ENCODE measurements at regions not wholly inside any gene's neighbourhood (a gene's known extent, or its start where the extent isn't known, plus 50 kb on each side); places are given as distances from the start of the nearest gene placed in this dataset.
A peak's percentile ranks its signal among the peaks of the same experiment; 100 is the strongest.
"Not testable (repeated sequence)": the region's sequence is repeated elsewhere in the genome, so short reads cannot be mapped to it uniquely, and the experiment has no call there.

DNA sequence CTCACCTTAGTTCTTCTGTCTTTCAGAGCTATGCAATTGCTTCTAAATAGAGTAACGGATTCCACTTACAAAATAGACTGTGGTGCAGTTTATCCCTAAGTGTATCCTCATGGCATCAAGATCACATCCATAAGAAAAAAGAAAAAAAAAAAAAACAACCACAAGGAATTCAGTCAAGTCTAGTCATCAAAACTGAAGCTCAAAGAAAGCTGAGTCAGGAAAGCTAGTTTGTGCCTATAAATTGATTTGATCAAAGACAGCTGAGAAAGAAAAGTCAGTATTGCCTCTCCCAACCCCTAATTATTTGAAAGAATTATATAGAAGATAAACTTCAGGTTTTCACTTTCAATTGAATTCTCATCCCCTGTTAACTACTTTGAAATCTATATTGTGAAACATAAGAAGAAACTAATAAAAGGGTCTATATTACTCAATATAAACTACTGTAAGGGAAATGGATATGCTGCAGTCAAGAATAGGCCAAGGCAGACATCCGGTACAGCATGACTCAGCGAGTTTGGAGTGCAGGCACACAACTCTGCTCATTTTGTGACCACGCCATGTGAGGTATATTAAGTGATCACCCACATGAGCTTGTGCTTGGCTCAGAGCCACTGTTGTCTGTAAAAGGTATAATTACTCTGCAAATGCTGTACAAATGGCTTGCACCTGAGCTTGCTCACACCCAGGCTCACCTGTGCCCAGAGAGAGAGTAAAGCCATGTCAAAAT lies 568.1 kb upstream of the CRIM1 start:
- peak; percentile 39 for DNase-seq

DNA sequence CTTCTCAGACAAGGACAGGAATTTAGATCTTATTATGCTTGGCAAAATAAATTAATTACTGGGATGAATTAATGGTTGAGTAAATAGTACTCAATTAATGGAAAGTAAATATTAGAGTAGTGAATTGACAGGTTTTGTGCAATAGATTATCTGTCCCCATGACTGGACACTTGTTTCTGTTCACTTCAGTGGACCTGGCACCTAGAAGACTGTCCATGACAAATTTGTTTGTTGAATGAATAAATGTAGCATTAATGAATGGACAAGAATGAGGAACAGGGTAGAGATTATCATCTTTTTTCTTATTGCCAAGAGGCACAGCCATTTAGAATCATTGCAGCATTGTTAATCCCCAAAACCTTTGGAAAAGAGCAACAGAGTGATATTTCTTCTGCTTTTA lies 570.0 kb upstream of the CRIM1 start:
- DNase-seq: no peak

GRCh38 chr2:35784777-35785176 lies 570.8 kb upstream of the CRIM1 start:
- DNase-seq: peak; percentile 9

GRCh38 chr2:35783723-35784122 lies 571.9 kb upstream of the CRIM1 start:
- no peak for DNase-seq

GRCh38 chr2:35741556-35741955 lies 614.0 kb upstream of the CRIM1 start:
- no peak for DNase-seq

DNA sequence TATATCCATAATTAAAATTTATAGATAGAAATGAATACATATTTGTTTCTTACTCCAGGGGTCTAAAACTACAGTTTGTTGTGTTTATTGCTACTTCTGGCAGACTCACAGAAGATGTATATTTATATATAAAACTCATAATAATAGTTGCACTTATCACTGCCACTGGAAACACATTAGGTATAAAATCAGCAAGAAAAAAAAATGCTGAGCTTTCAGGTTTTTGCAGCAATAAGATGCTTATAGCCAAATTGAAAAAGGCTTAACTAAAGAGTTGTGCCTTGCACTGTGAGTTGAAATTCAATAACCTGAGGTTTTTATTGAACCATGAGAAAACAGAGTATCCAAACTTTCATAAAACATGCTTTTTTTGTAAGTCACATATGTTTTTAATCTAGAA lies 623.9 kb upstream of the CRIM1 start:
- DNase-seq: no peak

GRCh38 chr2:35714883-35715282 lies 640.7 kb upstream of the CRIM1 start:
- DNase-seq: no peak

DNA sequence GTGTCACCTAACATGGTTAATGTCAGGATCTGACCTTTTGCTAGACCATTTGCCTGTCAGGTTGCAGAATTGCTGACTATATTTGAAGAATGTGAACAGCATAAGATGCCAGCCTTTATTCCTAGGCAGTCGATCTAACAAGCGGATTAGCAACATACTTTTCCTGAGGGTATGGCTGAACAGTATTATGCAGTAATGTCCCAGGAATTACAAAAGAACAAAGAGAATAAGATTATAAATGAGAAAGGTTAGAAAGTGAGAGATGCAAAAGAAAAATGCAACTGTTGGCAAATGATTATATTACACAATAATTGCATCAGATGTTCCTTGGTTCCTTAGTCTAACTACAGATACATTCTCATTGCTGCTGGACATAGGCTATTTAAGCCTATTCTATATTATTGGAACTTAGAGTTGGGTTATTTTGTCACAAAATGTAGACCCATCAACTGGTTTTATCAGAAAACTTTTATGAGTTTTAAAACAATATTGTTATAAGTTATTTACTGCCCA lies 647.1 kb upstream of the CRIM1 start:
- no peak for DNase-seq

DNA sequence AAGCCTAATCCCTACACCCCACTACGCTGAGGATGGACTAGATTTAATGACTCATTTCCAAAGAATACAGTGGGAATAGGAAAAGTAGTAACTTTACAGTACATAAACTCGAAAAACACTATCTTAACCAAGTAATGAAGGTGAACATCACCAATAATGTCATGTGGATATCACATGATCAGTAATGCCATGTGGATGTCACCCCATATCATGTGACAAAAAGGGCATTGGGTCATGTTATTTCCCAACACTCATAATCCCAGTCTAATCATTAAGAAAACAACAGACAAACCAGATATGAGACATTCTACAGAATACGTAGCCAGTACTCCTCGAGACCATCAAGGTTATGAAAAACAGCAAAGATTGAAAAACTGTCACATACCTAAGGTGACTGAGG lies 667.3 kb upstream of the CRIM1 start:
- no peak for DNase-seq

DNA sequence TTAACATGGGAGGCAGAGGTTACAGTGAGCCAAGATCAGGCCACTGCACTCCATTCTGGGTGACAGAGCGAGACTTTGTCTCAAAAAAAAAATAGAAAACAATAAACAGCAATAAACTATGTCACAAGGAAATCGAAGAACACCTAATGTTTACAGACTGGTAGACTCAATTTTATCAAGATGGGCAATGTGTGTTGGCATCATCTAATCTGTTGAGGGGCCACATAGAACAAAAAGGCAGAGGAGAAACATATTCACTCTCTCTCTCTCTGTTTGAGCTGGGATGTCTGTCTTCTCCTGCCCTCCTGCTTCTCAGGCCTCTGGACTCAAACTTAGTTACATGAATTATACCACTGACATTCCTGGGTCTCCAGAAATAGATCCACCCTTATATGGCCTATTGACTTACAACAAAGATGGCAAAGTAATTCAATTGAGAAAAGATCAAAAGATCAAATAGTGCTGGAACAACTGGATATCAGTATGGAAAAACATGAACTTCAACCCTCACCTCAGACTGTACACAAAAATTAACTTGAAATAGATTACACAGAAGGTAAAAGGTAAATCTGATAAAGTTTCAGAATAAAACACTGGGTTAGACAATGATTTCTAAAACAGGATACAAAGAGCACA lies 703.8 kb upstream of the CRIM1 start:
- no peak for DNase-seq

DNA sequence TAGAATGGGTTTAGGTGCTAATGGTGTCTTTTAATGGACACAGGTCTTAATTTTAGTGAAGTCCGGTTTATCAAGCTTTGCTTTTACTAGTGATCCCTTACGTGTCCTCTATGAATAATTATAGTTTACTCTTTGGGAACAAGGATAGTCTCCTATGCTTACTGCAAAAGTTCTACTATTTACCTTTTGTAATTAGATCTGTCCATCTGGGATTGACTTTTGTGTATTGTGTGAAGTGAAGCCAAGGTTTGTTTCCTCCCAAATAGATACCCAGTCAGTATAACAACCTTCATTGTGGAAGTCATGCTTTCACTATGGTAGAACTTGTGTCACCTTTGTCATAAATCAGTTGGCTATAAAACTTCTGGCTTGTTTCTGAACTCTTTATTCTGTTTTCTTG lies 740.9 kb upstream of the CRIM1 start:
- no peak for DNase-seq

- no peak for DNase-seq
Measured at GRCh38 chr2:35606394-35606793, 749.2 kb upstream of the CRIM1 start.

- DNase-seq: no peak
Measured at GRCh38 chr2:35598310-35598709, 757.3 kb upstream of the CRIM1 start.

DNA sequence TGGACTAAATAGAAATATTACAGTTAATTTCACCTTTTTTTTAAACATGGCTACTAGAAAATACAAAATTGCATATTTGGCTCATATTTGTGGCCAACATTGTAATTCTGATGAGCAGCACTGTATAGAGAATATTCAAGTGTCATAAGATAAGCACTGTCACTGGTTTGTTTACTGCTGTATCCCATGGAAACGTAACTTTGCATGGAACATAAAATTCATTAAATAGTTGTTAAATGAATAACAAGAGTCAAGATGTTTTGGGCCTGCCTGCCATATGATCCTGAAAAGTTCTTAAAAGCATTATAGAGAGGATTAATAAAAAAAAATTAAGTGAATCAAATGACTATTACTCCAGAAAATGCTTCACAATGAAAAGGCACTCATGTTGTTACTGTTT lies 763.7 kb upstream of the CRIM1 start:
- no peak for DNase-seq

DNA sequence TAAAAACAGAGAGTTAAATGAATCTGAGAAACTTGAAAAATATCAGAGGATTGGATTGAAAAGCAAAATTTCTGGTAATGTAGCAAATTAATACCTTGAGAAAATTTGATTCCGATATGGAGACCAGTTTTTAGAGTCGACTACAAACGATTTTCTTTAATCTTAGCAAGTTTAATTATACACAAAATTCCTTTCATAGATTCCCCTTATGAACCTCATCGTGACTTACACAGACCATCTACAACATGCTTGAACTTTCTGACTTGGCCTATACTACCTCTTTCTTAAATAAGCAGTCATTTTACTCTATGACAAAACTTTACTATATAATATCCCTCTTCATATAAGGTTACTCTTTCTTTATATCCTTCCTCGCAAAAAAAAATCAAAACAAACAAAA lies 769.6 kb upstream of the CRIM1 start:
- no peak for DNase-seq

GRCh38 chr2:35582637-35583036 lies 772.9 kb upstream of the CRIM1 start:
- no peak for DNase-seq

- DNase-seq: no peak
Measured at GRCh38 chr2:35580956-35581355, 774.6 kb upstream of the CRIM1 start.

DNA sequence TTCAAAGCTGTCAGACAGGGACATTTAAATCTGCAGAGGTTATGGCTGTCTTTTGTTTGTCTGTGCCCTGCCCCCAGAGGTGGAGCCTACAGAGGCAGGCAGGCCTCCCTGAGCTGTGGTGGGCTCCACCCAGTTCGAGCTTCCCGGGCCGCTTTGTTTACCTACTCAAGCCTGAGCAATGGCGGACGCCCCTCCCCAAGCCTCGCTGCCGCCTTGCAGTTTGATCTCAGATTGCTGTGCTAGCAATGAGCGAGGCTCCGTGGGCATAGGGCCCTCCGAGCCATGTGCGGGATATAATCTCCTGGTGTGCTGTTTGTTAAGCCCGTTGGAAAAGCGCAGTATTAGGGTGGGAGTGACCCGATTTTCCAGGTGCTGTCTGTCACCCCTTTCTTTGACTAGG lies 787.0 kb upstream of the CRIM1 start:
- DNase-seq: not testable (repeated sequence)

DNA sequence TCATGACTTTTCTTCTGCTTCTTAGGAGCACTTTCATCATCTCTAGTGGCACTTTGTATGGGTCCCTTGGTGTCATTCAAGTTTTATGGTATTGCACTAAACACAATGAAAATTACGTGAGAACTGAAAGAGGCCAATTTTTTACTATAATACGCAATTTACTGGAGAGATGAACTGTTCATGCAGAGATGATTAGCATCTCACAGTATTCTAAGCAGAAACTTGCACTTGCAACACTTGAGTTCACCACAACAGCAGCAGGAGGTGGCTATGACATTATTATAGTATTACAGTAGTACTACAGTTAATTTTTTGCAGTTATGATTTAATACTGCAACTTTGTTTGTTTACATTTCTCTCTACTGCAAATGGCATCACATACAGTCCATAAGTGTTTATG lies 793.1 kb upstream of the CRIM1 start:
- DNase-seq: no peak

DNA sequence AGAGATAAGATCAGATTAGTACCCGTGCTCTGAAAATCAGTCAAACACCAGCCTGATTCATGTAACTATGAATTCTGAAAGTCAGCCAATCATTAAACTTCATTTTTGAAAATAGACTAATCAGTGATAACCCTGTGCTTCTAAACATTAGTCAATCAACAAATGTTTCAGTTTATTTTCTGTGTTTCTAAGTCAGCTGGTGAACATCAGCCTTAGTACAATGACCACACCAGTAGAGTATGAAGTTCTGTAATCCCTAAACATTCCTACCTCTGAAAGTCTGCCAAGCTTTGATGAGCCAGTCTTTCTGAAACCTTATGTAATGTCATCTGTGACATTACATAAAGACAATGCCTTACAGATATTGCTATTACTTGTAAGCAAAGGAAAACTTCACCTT lies 807.4 kb upstream of the CRIM1 start:
- no peak for DNase-seq

- DNase-seq: no peak
Measured at GRCh38 chr2:35545301-35545700, 810.3 kb upstream of the CRIM1 start.

DNA sequence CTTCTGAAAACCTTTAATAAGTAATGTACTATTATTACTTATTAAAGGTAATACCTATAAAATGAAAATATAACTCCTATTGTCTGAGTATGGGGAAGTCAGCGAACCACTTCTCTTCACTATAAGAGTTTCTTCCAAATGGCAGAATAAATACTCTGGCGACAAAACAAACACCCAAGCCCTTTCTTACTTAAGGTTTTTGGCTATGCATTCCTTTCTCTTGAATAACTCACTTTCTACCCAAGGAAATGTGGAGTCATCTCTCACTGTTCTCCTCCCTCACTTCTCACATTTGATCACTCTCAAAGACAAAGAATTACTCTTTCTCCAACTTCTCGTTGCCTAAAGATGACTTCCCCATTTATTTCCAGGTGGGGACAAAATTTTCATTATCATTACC lies 816.8 kb upstream of the CRIM1 start:
- DNase-seq: no peak

DNA sequence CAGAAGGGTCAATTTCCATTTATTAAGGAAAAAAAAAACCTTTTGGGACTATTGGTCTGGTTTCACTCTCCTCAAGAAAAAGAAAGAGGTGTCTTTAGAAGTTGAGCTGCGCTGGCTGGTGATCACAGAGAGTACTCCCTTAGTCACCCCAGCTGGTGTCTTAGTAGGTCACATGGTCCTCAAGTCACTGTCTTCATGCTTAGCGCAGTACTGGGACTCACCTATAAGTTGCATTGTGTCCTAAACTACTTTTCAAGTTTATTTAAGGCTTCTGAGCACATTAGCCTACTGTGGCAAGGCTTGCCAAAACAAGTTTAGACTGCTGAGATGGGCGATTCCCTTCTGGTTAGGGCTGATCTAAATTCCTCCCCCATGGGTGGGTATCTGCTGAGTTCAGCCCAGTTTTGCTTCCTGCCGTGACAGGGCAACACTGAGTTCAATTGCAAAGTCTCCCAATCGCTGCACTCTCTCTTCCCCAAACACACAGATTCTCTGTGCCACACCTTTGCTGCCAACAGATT lies 824.9 kb upstream of the CRIM1 start:
- peak; percentile 10 for DNase-seq

GRCh38 chr2:35526741-35527140 lies 828.8 kb upstream of the CRIM1 start:
- DNase-seq: no peak

DNA sequence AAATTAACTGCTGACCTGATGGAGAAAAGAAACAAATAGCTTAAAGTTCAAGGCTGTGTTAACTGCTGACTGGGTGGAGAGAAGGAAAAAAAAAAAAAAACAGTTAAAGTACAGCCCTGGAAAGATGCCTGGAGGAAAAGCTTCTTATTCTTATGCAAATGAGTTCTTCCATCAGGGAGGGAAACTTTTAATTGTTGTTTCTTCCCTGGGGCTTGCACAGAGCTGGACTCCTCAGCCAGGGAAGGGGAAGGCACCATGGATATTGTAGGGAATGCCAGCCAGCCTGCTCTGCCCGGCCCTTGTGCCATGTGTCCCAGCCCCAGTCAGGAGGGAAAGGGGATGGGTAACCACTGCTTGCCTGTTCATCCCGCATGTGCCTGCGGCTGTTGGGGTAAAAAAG lies 833.1 kb upstream of the CRIM1 start:
- no peak for DNase-seq

Measured in RPMI8226 (cell line).